SK-N-SH treated with all-trans-retinoic acid at 6 μM for 48 hours (cell line): ENCODE measurements at regions not wholly inside any gene's neighbourhood (a gene's known extent, or its start where the extent isn't known, plus 50 kb on each side); places are given as distances from the start of the nearest gene placed in this dataset.

Source experiments
- ATAC-seq: fragments of 200-7000 bp; cut with Tn5 transposase; 3 replicates; pipeline ENCODE4 v1.9.1; 2020; ENCODE audit warnings: mild to moderate bottlenecking, moderate library complexity
- ARNTL ChIP-seq: fragments of 450-650 bp; formaldehyde crosslinking; IDR thresholded peaks from 2 replicates; pipeline ENCODE4 v1.5.0; 2020; ENCODE audit warnings: low read depth, mild to moderate bottlenecking, moderate library complexity, borderline replicate concordance
- BACH2 ChIP-seq: fragments of 250-450 bp; sonication (Bioruptor Pico); IDR thresholded peaks from 2 replicates; pipeline ENCODE4 v1.9.0; 2021; ENCODE audit warnings: mild to moderate bottlenecking, borderline replicate concordance
- CSDC2 ChIP-seq: fragments of 250-450 bp; sonication (Bioruptor Pico); IDR thresholded peaks from 2 replicates; pipeline ENCODE4 v1.5.0; 2020; ENCODE audit warnings: mild to moderate bottlenecking, moderate library complexity
- ESRRG ChIP-seq: fragments of 250-450 bp; sonication (Bioruptor Pico); IDR thresholded peaks from 2 replicates; pipeline ENCODE4 v1.6.1; 2021; ENCODE audit warnings: mild to moderate bottlenecking
- GLIS3 ChIP-seq: fragments of 250-450 bp; sonication (Bioruptor Pico); IDR thresholded peaks from 2 replicates; pipeline ENCODE4 v1.5.0; 2020; ENCODE audit warnings: mild to moderate bottlenecking, moderate library complexity
- ISL1 ChIP-seq: fragments of 250-450 bp; sonication (Bioruptor Pico); IDR thresholded peaks from 2 replicates; pipeline ENCODE4 v2.1.2; 2022; ENCODE audit warnings: mild to moderate bottlenecking, moderate library complexity
- OSR1 ChIP-seq: fragments of 250-450 bp; sonication (Bioruptor Pico); IDR thresholded peaks from 2 replicates; pipeline ENCODE4 v1.8.0; 2022; ENCODE audit warnings: moderate library complexity, mild to moderate bottlenecking, inconsistent platforms
- PPARA ChIP-seq: fragments of 250-450 bp; sonication (Bioruptor Pico); IDR thresholded peaks from 2 replicates; pipeline ENCODE4 v1.5.0; 2020; ENCODE audit warnings: mild to moderate bottlenecking, borderline replicate concordance
- RARB ChIP-seq: fragments of 250-450 bp; sonication (Bioruptor Pico); IDR thresholded peaks from 2 replicates; pipeline ENCODE4 v1.8.0; 2021; ENCODE audit warnings: mild to moderate bottlenecking, moderate library complexity
- SNAI2 ChIP-seq: fragments of 250-450 bp; sonication (Bioruptor Pico); IDR thresholded peaks from 2 replicates; pipeline ENCODE4 v1.5.0; 2020; ENCODE audit warnings: mild to moderate bottlenecking, moderate library complexity
- TCF4 ChIP-seq: fragments of 250-450 bp; sonication (Bioruptor Pico); IDR thresholded peaks from 2 replicates; pipeline ENCODE4 v1.8.0; 2021; ENCODE audit warnings: mild to moderate bottlenecking, moderate library complexity, borderline replicate concordance
- TOX ChIP-seq: fragments of 250-450 bp; sonication (Bioruptor Pico); IDR thresholded peaks from 2 replicates; pipeline ENCODE4 v1.8.0; 2021; ENCODE audit warnings: mild to moderate bottlenecking, moderate library complexity, borderline replicate concordance
- TSHZ2 ChIP-seq: fragments of 250-450 bp; sonication (Bioruptor Pico); IDR thresholded peaks from 2 replicates; pipeline ENCODE4 v1.5.0; 2020; ENCODE audit warnings: mild to moderate bottlenecking, moderate library complexity
- ZC3H10 ChIP-seq: fragments of 250-450 bp; sonication (Bioruptor Pico); IDR thresholded peaks from 2 replicates; pipeline ENCODE4 v1.5.1; 2021; ENCODE audit warnings: mild to moderate bottlenecking, moderate library complexity
- ZFP3 ChIP-seq: fragments of 250-450 bp; sonication (Bioruptor Pico); IDR thresholded peaks from 2 replicates; pipeline ENCODE4 v1.5.0; 2020; ENCODE audit warnings: mild to moderate bottlenecking, moderate library complexity
- ZFP30 ChIP-seq: fragments of 450-650 bp; formaldehyde crosslinking; IDR thresholded peaks from 2 replicates; pipeline ENCODE4 v1.5.0; 2022; ENCODE audit warnings: mild to moderate bottlenecking, moderate library complexity
- ZNF565 ChIP-seq: fragments of 450-650 bp; formaldehyde crosslinking; conservative IDR thresholded peaks from 2 replicates; pipeline ENCODE4 v1.5.0; 2020; ENCODE audit warnings: low read depth, mild to moderate bottlenecking, moderate library complexity
- ZNF70 ChIP-seq: fragments of 450-650 bp; formaldehyde crosslinking; IDR thresholded peaks from 2 replicates; pipeline ENCODE4 v1.5.0; 2020; ENCODE audit warnings: mild to moderate bottlenecking, moderate library complexity
- ZNF8 ChIP-seq: fragments of 450-650 bp; formaldehyde crosslinking; IDR thresholded peaks from 2 replicates; pipeline ENCODE4 v1.5.0; 2020; ENCODE audit warnings: mild to moderate bottlenecking, moderate library complexity
- TF ChIP-seq, protein P1 (sequence below): fragments of 250-450 bp; sonication (Bioruptor Pico); IDR thresholded peaks from 2 replicates; pipeline ENCODE4 v1.8.0; 2020; ENCODE audit warnings: mild to moderate bottlenecking, moderate library complexity, borderline replicate concordance
- TF ChIP-seq, protein P2 (sequence below): fragments of 250-450 bp; sonication (Bioruptor Pico); IDR thresholded peaks from 2 replicates; pipeline ENCODE4 v1.5.1; 2021; ENCODE audit warnings: mild to moderate bottlenecking, moderate library complexity
- TF ChIP-seq, protein P3 (sequence below): fragments of 250-450 bp; sonication (Bioruptor Pico); IDR thresholded peaks from 2 replicates; pipeline ENCODE4 v1.5.1; 2020; ENCODE audit warnings: low read depth, mild to moderate bottlenecking, moderate library complexity

DNA sequence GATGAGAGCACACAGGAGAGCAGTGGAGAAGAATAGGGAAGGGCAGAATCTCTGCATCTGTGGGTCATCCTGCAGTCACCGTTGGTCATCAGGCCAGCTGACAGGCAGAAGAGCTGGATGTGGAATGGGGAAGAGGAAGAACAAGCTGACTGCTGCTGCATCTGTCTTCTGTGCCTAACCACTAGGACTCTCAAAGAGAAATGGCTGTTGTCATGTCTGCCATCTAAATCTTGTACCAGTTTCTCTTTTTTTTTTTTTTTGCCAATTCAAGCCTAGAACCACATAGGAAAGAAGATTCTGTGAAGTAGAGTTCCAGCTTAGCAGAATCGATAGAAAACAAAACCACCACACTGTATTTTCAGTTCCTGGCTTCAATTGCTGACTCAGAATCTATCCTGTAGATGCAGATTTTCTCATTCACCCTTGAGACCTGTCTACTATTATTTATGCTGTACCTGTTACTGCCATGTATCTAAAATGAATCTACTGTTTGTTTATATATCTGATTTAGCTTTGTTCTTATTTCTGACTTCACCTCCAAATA, 421.9 kb upstream of the PRICKLE1 start:
- ATAC-seq: no peak
- no peak for TF ChIP-seq ZNF8 (CRISPR knock-in tag)
- TF ChIP-seq ESRRG (CRISPR knock-in tag): no peak
- no peak for TF ChIP-seq ARNTL
- TF ChIP-seq BACH2: no peak
- no peak for TF ChIP-seq RARB (CRISPR knock-in tag)
- TF ChIP-seq TOX (CRISPR knock-in tag): no peak
- TF ChIP-seq ZC3H10: no peak
- TF ChIP-seq, protein P1, sequence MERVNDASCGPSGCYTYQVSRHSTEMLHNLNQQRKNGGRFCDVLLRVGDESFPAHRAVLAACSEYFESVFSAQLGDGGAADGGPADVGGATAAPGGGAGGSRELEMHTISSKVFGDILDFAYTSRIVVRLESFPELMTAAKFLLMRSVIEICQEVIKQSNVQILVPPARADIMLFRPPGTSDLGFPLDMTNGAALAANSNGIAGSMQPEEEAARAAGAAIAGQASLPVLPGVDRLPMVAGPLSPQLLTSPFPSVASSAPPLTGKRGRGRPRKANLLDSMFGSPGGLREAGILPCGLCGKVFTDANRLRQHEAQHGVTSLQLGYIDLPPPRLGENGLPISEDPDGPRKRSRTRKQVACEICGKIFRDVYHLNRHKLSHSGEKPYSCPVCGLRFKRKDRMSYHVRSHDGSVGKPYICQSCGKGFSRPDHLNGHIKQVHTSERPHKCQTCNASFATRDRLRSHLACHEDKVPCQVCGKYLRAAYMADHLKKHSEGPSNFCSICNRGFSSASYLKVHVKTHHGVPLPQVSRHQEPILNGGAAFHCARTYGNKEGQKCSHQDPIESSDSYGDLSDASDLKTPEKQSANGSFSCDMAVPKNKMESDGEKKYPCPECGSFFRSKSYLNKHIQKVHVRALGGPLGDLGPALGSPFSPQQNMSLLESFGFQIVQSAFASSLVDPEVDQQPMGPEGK (CRISPR knock-in tag): no peak
- no peak for TF ChIP-seq ZFP30 (CRISPR knock-in tag)
- TF ChIP-seq ZFP3: no peak
- TF ChIP-seq GLIS3 (CRISPR knock-in tag): no peak
- no peak for TF ChIP-seq CSDC2 (CRISPR knock-in tag)
- no peak for TF ChIP-seq ZNF565
- TF ChIP-seq SNAI2: no peak

GRCh38 chr12:43009846-43010240, 420.3 kb upstream of the PRICKLE1 start:
- no peak for TF ChIP-seq ZFP3
- no peak for TF ChIP-seq ZNF70 (CRISPR knock-in tag)
- TF ChIP-seq TOX (CRISPR knock-in tag): no peak
- no peak for TF ChIP-seq GLIS3 (CRISPR knock-in tag)
- TF ChIP-seq ISL1: no peak; the same call in 1 of the 2 replicates
- no peak for TF ChIP-seq CSDC2 (CRISPR knock-in tag)
- TF ChIP-seq ZNF8 (CRISPR knock-in tag): no peak
- TF ChIP-seq ZC3H10: no peak
- TF ChIP-seq, protein P2, sequence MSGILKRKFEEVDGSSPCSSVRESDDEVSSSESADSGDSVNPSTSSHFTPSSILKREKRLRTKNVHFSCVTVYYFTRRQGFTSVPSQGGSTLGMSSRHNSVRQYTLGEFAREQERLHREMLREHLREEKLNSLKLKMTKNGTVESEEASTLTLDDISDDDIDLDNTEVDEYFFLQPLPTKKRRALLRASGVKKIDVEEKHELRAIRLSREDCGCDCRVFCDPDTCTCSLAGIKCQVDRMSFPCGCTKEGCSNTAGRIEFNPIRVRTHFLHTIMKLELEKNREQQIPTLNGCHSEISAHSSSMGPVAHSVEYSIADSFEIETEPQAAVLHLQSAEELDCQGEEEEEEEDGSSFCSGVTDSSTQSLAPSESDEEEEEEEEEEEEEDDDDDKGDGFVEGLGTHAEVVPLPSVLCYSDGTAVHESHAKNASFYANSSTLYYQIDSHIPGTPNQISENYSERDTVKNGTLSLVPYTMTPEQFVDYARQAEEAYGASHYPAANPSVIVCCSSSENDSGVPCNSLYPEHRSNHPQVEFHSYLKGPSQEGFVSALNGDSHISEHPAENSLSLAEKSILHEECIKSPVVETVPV (CRISPR knock-in tag): no peak
- TF ChIP-seq, protein P1 (CRISPR knock-in tag): no peak
- no peak for TF ChIP-seq TSHZ2 (CRISPR knock-in tag)
- no peak for TF ChIP-seq ARNTL
- TF ChIP-seq PPARA: no peak
- no peak for TF ChIP-seq OSR1 (CRISPR knock-in tag)
- TF ChIP-seq SNAI2: no peak

DNA sequence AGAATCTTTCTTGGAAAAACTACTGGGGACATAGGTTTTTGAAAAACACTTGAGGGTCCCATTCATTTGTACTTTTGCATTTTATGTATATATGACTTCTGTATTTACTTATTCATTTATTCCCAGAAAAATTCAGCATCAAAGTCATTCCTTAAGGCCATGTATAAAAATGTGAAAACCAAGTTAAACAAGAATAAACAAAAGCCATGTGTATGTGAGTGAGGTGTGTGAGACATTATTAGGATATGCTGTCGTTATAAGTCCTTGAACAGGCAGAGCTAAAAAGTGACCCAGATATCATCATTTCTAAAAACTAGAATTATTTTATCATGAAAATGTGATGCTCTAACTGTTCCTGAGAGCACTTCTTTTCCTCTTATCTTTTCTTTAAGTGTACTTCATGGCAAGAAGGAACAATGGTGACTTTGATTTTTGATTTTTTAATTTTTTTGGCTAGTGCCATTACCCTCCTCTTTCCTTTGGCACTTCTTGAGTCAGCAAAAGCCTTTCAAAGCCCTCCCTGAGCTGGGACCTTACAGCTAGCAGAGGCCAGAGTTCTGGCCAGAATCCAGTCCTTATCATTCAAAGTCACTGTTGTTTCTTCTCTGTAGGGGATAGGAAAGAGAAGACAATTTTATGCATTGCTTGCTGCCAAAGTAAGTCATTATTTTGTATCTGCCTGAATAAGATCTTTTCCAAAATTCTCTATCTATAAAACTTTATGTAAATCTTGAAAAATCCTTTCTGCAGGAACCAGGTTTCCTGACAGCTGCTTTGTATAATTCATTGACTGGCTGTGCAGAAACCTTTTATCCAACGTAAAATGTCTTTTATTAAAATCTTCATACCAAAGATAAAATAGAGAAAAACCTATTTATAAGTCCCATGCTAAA, 419.7 kb upstream of the PRICKLE1 start:
- TF ChIP-seq SNAI2 (no peak), ISL1 (peak; percentile 55)
- no peak for ATAC-seq

More at GRCh38 chr12:43009846-43010240, 420.3 kb upstream of the PRICKLE1 start:
- no peak for ATAC-seq

GRCh38 chr12:43004908-43005307, 415.4 kb upstream of the PRICKLE1 start:
- ATAC-seq: no peak
- TF ChIP-seq ZC3H10: no peak
- TF ChIP-seq ZFP30 (CRISPR knock-in tag): no peak
- no peak for TF ChIP-seq GLIS3 (CRISPR knock-in tag)
- no peak for TF ChIP-seq ARNTL
- TF ChIP-seq ZNF70 (CRISPR knock-in tag): no peak
- TF ChIP-seq ZNF565: no peak
- TF ChIP-seq, protein P3, sequence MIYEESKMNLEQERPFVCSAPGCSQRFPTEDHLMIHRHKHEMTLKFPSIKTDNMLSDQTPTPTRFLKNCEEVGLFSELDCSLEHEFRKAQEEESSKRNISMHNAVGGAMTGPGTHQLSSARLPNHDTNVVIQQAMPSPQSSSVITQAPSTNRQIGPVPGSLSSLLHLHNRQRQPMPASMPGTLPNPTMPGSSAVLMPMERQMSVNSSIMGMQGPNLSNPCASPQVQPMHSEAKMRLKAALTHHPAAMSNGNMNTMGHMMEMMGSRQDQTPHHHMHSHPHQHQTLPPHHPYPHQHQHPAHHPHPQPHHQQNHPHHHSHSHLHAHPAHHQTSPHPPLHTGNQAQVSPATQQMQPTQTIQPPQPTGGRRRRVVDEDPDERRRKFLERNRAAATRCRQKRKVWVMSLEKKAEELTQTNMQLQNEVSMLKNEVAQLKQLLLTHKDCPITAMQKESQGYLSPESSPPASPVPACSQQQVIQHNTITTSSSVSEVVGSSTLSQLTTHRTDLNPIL (CRISPR knock-in tag): no peak
- no peak for TF ChIP-seq TCF4 (CRISPR knock-in tag)
- TF ChIP-seq ESRRG (CRISPR knock-in tag): no peak
- no peak for TF ChIP-seq PPARA
- TF ChIP-seq ZFP3: no peak
- TF ChIP-seq SNAI2: no peak
- no peak for TF ChIP-seq ISL1
- no peak for TF ChIP-seq TSHZ2 (CRISPR knock-in tag)
- no peak for TF ChIP-seq ZNF8 (CRISPR knock-in tag)
- TF ChIP-seq OSR1 (CRISPR knock-in tag): no peak
